ENCODE measurements at regions not wholly inside any gene's neighbourhood (a gene's known extent, or its start where the extent isn't known, plus 50 kb on each side); places are given as distances from the start of the nearest gene placed in this dataset.

DNA sequence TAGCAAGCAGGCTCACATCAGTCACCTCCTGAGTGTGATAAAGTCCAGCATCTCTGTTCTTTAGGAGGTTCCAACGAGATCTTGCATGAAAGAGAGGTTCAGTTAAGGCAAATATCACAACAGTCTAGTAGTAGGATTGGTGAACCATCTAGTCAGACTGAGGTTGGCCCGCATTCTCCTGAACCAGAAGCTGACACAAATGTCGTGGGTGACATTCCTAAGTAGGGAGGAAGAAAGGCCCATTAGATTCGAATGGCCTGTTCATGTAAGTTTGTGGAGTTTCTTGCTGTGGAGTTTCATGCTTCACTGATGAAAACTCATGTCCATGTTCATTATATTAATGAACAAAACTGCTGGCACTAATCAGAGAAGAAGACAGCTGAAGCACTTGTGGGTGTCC is 66.7 kb upstream of the XCR1 start:
- TF ChIP-seq POLR2A (IDR thresholded peaks at IDR 0.05; ENCODE audit: low read length) (no peak), GATA1 (IDR thresholded peaks at IDR 0.05; ENCODE audit: low read depth, low read length) (no peak)
